Panc1 (cell line): ENCODE measurements at regions not wholly inside any gene's neighbourhood (a gene's known extent, or its start where the extent isn't known, plus 50 kb on each side); places are given as distances from the start of the nearest gene placed in this dataset.

ENCODE experiments used
- ATAC-seq: fragments of 200-7000 bp; cut with Tn5 transposase; 2 replicates; pipeline ENCODE4 v1.9.1; 2020; ENCODE audit warnings: mild to moderate bottlenecking, moderate library complexity
- BruUV-seq: library from RNA; stranded (reverse); fragments of 400-500 nt; replicated peaks from 2 replicates; lab custom pipeline; 2021; lab: Mats Ljungman, UMichigan
- CTCF ChIA-PET: fragments of 300-600 bp; sonication (Branson Sonifier 250); formaldehyde crosslinking; loops from one replicate; lab custom pipeline; 2022; ENCODE audit warnings: antibody characterized with exemption; lab: Charles Lee
- POLR2A ChIA-PET: fragments of 300-600 bp; sonication (Branson Sonifier 250); formaldehyde crosslinking; loops from one replicate; lab custom pipeline; 2022; ENCODE audit warnings: antibody characterized with exemption; lab: Charles Lee
- DNase-seq: peaks from one replicate; pipeline ENCODE4 v3.0.0-alpha.2; 2010; ENCODE audit warnings: low read depth, low spot score
- H3K27ac ChIP-seq: 2 replicates; pipeline ENCODE4 v1.5.1; 2011; ENCODE audit warnings: mild to moderate bottlenecking, low read length, inconsistent platforms
- H3K27me3 ChIP-seq: fragments of 200-500 bp; sonication (Bioruptor generic); 2 replicates; pipeline ENCODE4 v1.6.0; 2014; ENCODE audit warnings: low read length, inconsistent platforms; ENCODE audit not compliant: control insufficient read depth, insufficient read depth
- H3K36me3 ChIP-seq: fragments of 200-500 bp; sonication (Bioruptor generic); 2 replicates; pipeline ENCODE4 v1.5.1; 2014; ENCODE audit warnings: inconsistent platforms, mild to moderate bottlenecking, low read length, moderate library complexity; ENCODE audit not compliant: control insufficient read depth, insufficient read depth
- H3K4me1 ChIP-seq: 2 replicates; pipeline ENCODE4 v1.5.1; 2011; ENCODE audit warnings: inconsistent platforms, mild to moderate bottlenecking, low read length, moderate library complexity; ENCODE audit not compliant: control insufficient read depth, insufficient read depth
- H3K4me3 ChIP-seq, 2 experiments: 2 replicates each; pipeline ENCODE4 v1.5.1; 2011 to 2012; ENCODE audit warnings: low read depth in 2 of 2, low read length in 2 of 2, mild to moderate bottlenecking in 2 of 2, inconsistent platforms in 1 of 2, moderate library complexity in 1 of 2
- H3K9me3 ChIP-seq: fragments of 200-500 bp; sonication (Bioruptor generic); 2 replicates; pipeline ENCODE4 v1.5.1; 2014; ENCODE audit warnings: low read depth, mild to moderate bottlenecking, inconsistent platforms, low read length, moderate library complexity; ENCODE audit not compliant: control insufficient read depth, insufficient read depth
- CTCF ChIP-seq: fragments of 450-650 bp; IDR thresholded peaks from 2 replicates; pipeline ENCODE4 v1.5.1; 2017; ENCODE audit warnings: mild to moderate bottlenecking
- POLR2AphosphoS5 ChIP-seq: IDR thresholded peaks from 2 replicates; pipeline ENCODE4 v1.6.1; 2012; ENCODE audit warnings: mild to moderate bottlenecking, low read depth, low read length, moderate library complexity
- REST ChIP-seq, 2 experiments: IDR thresholded peaks; 2 replicates each; pipeline ENCODE4 v1.6.1; 2011 to 2012; ENCODE audit warnings: low read depth in 2 of 2, control low read depth in 1 of 2, low read length in 1 of 2, mild to moderate bottlenecking in 1 of 2, moderate library complexity in 1 of 2; ENCODE audit not compliant: insufficient read depth in 1 of 2
- SIN3A ChIP-seq: IDR thresholded peaks from 2 replicates; pipeline ENCODE4 v1.6.1; 2012; ENCODE audit warnings: low read depth, mild to moderate bottlenecking, low read length, moderate library complexity, borderline replicate concordance; ENCODE audit not compliant: insufficient read depth
- TCF7L2 ChIP-seq: IDR thresholded peaks from 2 replicates; pipeline ENCODE4 v1.6.1; 2011; ENCODE audit warnings: mild to moderate bottlenecking, low read depth, low read length, inconsistent platforms
- in situ Hi-C: cut with HindIII; loops from 2 replicates; pipeline ENCODE4 v1.10.0; 2016; ENCODE audit warnings: low sequenced_read_pairs, low pct_unique_long_range_greater_than_20kb
- intact Hi-C: fragments of 100-400 bp; cut with micrococcal nuclease; formaldehyde crosslinking; loops from one replicate; pipeline ENCODE4 v1.10.0; 2022; ENCODE audit not compliant: unreplicated experiment

- DNase-seq (no peak), ATAC-seq (no peak)
- ChIA-PET POLR2A (no interaction called here), CTCF (interaction anchor here (0.6 kb wide), 1 partner anchor 14 kb away, joined by 3 read pairs; no protein-coding TSS in a partner anchor)
- no peak overlapping the region for H3K4me3 ChIP-seq
- in situ Hi-C loops: no loop called here
- H3K4me1 ChIP-seq: no peaks in the 10 kb centered on the region
- intact Hi-C loops: no loop called here
- TF ChIP-seq REST (IDR thresholded peaks at IDR 0.05; ENCODE audit: insufficient read depth in 1 of 2, low read depth in 2 of 2, low read length in 1 of 2) (no peak), TCF7L2 (no peak), CTCF (no peak), POLR2AphosphoS5 (no peak), SIN3A (no peak)
- no TSS peak for BruUV-seq
- H3K27me3 ChIP-seq: no peaks in the 10 kb centered on the region; the same call in 1 of the 2 replicates
- H3K36me3 ChIP-seq: no peaks in the 10 kb centered on the region
- no peaks in the 10 kb centered on the region for H3K9me3 ChIP-seq
- no peak overlapping the region for H3K27ac ChIP-seq
Measured at GRCh38 chr17:77839698-77840512, 118.6 kb upstream of the TNRC6C start.

- TF ChIP-seq REST (IDR thresholded peaks at IDR 0.05; ENCODE audit: insufficient read depth in 1 of 2, low read depth in 2 of 2, low read length in 1 of 2) (no peak), TCF7L2 (no peak), SIN3A (no peak), CTCF (no peak), POLR2AphosphoS5 (no peak)
- BruUV-seq: no TSS peak
- ATAC-seq (no peak), DNase-seq (no peak)
- ChIA-PET CTCF (no interaction called here), POLR2A (no interaction called here)
- no peak overlapping the region for H3K4me3 ChIP-seq
- in situ Hi-C loops (no loop called here), intact Hi-C loops (no loop called here)
- H3K9me3 ChIP-seq: no peaks in the 10 kb centered on the region
- H3K4me1 ChIP-seq: no peaks in the 10 kb centered on the region
- no peaks in the 10 kb centered on the region for H3K36me3 ChIP-seq
- H3K27me3 ChIP-seq: no peaks in the 10 kb centered on the region; the same call in 1 of the 2 replicates
- no peak overlapping the region for H3K27ac ChIP-seq
Measured at GRCh38 chr17:77840513-77841165, 117.9 kb upstream of the TNRC6C start.
